Fibroblast of mammary gland (primary cell): ENCODE measurements at regions not wholly inside any gene's neighbourhood (a gene's known extent, or its start where the extent isn't known, plus 50 kb on each side); places are given as distances from the start of the nearest gene placed in this dataset.

Experiments used
- DNase-seq: peaks from one replicate; pipeline ENCODE4 v3.0.0-alpha.2; 2010; ENCODE audit warnings: low read depth
- H3K4me3 ChIP-seq: 2 replicates; pipeline ENCODE4 v1.5.1; 2011; ENCODE audit warnings: low read depth, mild to moderate bottlenecking, low read length, moderate library complexity; ENCODE audit not compliant: control insufficient read depth
- CTCF ChIP-seq: conservative IDR thresholded peaks from 2 replicates; pipeline ENCODE4 v1.5.1; 2011; ENCODE audit warnings: low read depth, low read length, inconsistent platforms; ENCODE audit not compliant: control insufficient read depth, insufficient read depth

GRCh38 chr5:74402553-74402952, 238.0 kb downstream of the ENC1 start:
- H3K4me3 ChIP-seq, result no peak overlapping the region
- TF ChIP-seq CTCF, result no peak
- peak; percentile 17 for DNase-seq

GRCh38 chr5:74401946-74402320, 238.6 kb downstream of the ENC1 start:
- DNase-seq, result no peak
- no peak overlapping the region for H3K4me3 ChIP-seq
- TF ChIP-seq CTCF, result no peak

GRCh38 chr5:74401281-74401945, 239.1 kb downstream of the ENC1 start:
- no peak overlapping the region for H3K4me3 ChIP-seq
- TF ChIP-seq CTCF, result no peak
- DNase-seq, result no peak

- no peak for DNase-seq
- no peak for TF ChIP-seq CTCF
- no peak overlapping the region for H3K4me3 ChIP-seq
These were observed 240.5 kb downstream of the ENC1 start for GRCh38 chr5:74400067-74400466.

GRCh38 chr5:74396913-74397622, 243.5 kb downstream of the ENC1 start:
- TF ChIP-seq CTCF, result no peak
- peak; percentile 17 for DNase-seq
- no peak overlapping the region for H3K4me3 ChIP-seq

GRCh38 chr5:74394916-74395880, 245.3 kb downstream of the ENC1 start:
- DNase-seq, result no peak
- no peak overlapping the region for H3K4me3 ChIP-seq
- no peak for TF ChIP-seq CTCF
